Adrenal gland (tissue), 5 donors: ENCODE measurements at regions not wholly inside any gene's neighbourhood (a gene's known extent, or its start where the extent isn't known, plus 50 kb on each side); places are given as distances from the start of the nearest gene placed in this dataset.

Experiments used
- CTCF ChIP-seq, 6 experiments: fragments of 450-650 bp in 4 of 6; fragments of 200-600 bp in 2 of 6; sonication (generic) in 1 of 6; IDR thresholded peaks; 1 replicate in 5 of 6; 2 replicates in 1 of 6; pipeline versions ENCODE4 v1.5.1 to v1.8.0; 2016 to 2021; ENCODE audit warnings: antibody characterized with exemption in 6 of 6, mild to moderate bottlenecking in 2 of 6, moderate library complexity in 1 of 6
- POLR2A ChIP-seq, 2 donors: fragments of 450-650 bp; IDR thresholded peaks; one replicate each; pipeline ENCODE4 v1.6.1; 2017; ENCODE audit warnings: antibody characterized with exemption in 2 of 2, mild to moderate bottlenecking in 2 of 2, moderate library complexity in 1 of 2
- donor health status: DM: no; HTN: no; CAD: no.

DNA sequence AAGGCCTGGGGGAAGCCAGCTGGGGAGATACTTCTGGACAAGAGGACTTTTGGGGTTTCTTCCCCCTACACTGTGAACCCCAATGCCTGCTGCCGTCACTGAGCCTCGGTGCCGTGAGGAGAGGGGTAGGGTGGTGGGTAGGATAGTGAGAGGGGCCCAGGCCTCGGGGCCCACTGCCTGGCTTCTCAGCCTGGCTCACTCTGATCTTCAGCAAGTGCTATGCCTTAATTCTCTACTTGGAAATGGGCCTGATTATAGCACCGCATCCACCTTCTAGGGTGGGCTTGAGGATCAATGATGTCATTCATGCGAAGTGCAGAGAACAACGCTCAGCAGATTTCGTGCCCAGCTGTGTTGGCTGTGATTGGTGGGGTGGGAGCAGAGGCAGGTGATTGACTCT lies 76.7 kb upstream of the NECTIN1 start:
- TF ChIP-seq CTCF (IDR thresholded peaks at IDR 0.05): no peak
- TF ChIP-seq POLR2A (IDR thresholded peaks at IDR 0.05): no peak
